ENCODE measurements at regions not wholly inside any gene's neighbourhood (a gene's known extent, or its start where the extent isn't known, plus 50 kb on each side); places are given as distances from the start of the nearest gene placed in this dataset.

DNA sequence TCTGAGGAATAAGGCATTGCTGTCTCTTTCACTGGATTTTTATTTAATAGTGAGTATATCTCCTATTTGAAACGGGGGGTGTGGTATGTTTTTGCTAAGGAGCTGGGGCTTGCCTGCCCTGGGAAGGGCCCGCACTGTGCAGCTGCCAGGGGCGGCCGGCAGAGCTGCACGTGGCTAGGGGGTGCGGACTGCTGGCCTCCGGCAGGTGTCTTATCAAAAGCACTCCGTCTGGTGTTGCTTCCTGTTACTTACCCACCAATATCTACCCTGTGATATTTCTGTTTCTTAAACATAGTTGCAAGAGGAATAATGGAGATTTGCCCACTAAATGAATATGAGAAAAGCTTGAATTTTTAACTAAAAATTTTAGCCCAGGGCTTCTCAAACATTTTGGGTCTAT is 232.0 kb downstream of the IRX1 start:
- TF ChIP-seq BHLHE40 (IDR thresholded peaks at IDR 0.05; ENCODE audit: borderline replicate concordance) (no peak), FOXA1 (IDR thresholded peaks at IDR 0.05) (no peak), SP1 (IDR thresholded peaks at IDR 0.05) (no peak), HDGF (IDR thresholded peaks at IDR 0.05; ENCODE audit: borderline replicate concordance) (no peak), FOXM1 (IDR thresholded peaks at IDR 0.05; ENCODE audit: borderline replicate concordance) (no peak)
- TF ChIP-seq, protein P1, sequence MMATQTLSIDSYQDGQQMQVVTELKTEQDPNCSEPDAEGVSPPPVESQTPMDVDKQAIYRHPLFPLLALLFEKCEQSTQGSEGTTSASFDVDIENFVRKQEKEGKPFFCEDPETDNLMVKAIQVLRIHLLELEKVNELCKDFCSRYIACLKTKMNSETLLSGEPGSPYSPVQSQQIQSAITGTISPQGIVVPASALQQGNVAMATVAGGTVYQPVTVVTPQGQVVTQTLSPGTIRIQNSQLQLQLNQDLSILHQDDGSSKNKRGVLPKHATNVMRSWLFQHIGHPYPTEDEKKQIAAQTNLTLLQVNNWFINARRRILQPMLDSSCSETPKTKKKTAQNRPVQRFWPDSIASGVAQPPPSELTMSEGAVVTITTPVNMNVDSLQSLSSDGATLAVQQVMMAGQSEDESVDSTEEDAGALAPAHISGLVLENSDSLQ (IDR thresholded peaks at IDR 0.05): no peak
- no peak for DNase-seq (ENCODE audit: extremely low spot score)
- ChIA-PET POLR2A (no interaction called here), CTCF (no interaction called here)

DNA sequence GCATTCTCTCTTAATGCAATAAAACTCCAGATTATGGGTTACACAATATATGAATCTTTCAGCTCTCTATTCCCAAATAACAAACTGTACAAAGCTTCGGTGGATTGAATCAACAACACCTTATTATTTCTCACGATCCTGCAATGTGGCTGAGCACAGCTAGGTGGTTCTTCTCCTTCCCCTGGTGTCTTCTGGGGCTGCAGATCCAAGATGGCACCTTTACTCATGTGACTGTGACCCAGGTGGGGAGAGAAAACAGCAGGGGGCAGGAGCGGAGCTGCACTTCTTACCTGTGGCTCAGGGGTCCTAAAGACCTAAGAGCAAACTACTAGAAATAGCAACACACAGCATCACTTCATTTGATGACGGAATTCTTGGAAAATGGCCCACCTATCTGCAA is 233.1 kb downstream of the IRX1 start:
- ChIA-PET POLR2A (no interaction called here), CTCF (no interaction called here)
- TF ChIP-seq FOXM1 (IDR thresholded peaks at IDR 0.05; ENCODE audit: borderline replicate concordance) (no peak), SUZ12 (IDR thresholded peaks at IDR 0.05) (no peak), ZNF384 (IDR thresholded peaks at IDR 0.05) (no peak), LEF1 (IDR thresholded peaks at IDR 0.05; ENCODE audit: borderline replicate concordance) (no peak), BHLHE40 (IDR thresholded peaks at IDR 0.05; ENCODE audit: borderline replicate concordance) (no peak)
- no peak for DNase-seq (ENCODE audit: extremely low spot score)

DNA sequence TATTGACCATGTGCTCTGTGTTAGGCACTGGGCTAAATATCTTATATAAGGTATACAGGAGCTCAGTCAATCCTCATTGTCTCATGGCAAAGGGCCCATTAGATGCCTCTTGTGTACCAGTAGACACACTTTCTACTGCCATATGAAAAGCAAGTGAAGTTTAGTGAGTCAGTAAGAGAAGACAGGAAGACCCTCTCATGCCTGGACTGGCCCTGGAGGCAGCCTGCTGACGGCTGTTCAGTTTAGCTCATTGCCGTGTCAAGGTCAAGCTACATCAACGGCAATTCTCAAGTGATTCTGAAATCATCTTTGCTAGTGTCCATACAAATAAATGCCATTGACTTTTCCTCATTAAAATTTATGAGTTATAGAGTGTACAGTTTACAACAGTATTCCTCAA is 237.9 kb downstream of the IRX1 start:
- CTCF ChIA-PET: no interaction called here
- TF ChIP-seq, protein P1 (IDR thresholded peaks at IDR 0.05): no peak
- TF ChIP-seq FOXA1 (IDR thresholded peaks at IDR 0.05) (no peak), HDGF (IDR thresholded peaks at IDR 0.05; ENCODE audit: borderline replicate concordance) (no peak), FOXM1 (IDR thresholded peaks at IDR 0.05; ENCODE audit: borderline replicate concordance) (no peak)
- DNase-seq (ENCODE audit: extremely low spot score): no peak
- POLR2A ChIA-PET: no interaction called here

DNA sequence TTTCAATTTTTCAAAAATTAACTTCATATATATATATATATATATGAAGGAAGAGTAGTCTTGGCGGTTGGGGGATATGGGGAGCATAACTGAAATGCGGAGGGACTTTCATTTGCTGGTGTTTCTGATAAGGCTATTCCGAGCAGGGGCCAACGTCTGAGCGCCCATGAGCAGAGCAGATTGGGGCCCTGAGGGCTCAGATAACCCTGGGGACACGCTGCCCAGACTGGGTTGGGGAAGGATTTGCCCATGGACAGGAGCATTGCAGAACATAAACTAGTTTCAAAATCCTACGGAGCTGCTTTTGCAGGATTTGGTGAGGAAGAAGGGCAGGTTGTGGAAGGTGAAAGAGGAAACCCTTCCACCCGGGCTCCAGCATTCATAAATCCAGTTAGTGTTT is 240.2 kb downstream of the IRX1 start:
- DNase-seq (ENCODE audit: extremely low spot score): no peak
- ChIA-PET CTCF (no interaction called here), POLR2A (no interaction called here)
- no peak for TF ChIP-seq LEF1 (IDR thresholded peaks at IDR 0.05; ENCODE audit: borderline replicate concordance)
- no peak for TF ChIP-seq SUZ12 (IDR thresholded peaks at IDR 0.05)
- TF ChIP-seq FOXA1 (IDR thresholded peaks at IDR 0.05): no peak
- TF ChIP-seq CTBP1 (IDR thresholded peaks at IDR 0.05; ENCODE audit: borderline replicate concordance): no peak
- no peak for TF ChIP-seq FOXM1 (IDR thresholded peaks at IDR 0.05; ENCODE audit: borderline replicate concordance)

DNA sequence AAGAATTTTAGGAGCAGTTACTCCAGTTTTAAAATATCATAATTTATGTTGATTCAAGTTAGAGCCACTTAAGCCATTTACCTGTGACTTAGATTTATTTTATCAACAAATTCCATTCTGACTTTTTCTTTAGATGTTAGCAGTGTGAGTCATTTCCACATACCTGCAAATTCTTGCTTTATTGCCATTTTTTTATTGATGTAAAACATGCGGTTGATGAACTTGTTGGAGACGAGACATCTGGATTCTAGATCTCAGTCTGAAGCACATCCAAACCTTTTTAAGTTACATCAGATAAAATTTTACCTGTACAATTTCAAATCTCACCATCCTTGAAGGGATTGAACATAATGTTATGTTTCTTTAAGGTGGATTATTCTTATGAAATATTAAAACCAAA is 240.9 kb downstream of the IRX1 start:
- ChIA-PET POLR2A (no interaction called here), CTCF (no interaction called here)
- TF ChIP-seq SP1 (IDR thresholded peaks at IDR 0.05) (no peak), LEF1 (IDR thresholded peaks at IDR 0.05; ENCODE audit: borderline replicate concordance) (no peak), FOXK2 (IDR thresholded peaks at IDR 0.05) (no peak), TARDBP (IDR thresholded peaks at IDR 0.05) (no peak), ARNT (IDR thresholded peaks at IDR 0.05) (no peak), L3MBTL2 (conservative IDR thresholded peaks at IDR 0.05) (no peak), ELF4 (IDR thresholded peaks at IDR 0.05) (no peak), BHLHE40 (IDR thresholded peaks at IDR 0.05; ENCODE audit: borderline replicate concordance) (no peak), ZNF384 (IDR thresholded peaks at IDR 0.05) (no peak), SUZ12 (IDR thresholded peaks at IDR 0.05) (no peak), CTBP1 (IDR thresholded peaks at IDR 0.05; ENCODE audit: borderline replicate concordance) (no peak), HDGF (IDR thresholded peaks at IDR 0.05; ENCODE audit: borderline replicate concordance) (no peak), NFRKB (IDR thresholded peaks at IDR 0.05) (no peak), FOXM1 (IDR thresholded peaks at IDR 0.05; ENCODE audit: borderline replicate concordance) (no peak)
- TF ChIP-seq, protein P1 (IDR thresholded peaks at IDR 0.05): no peak
- no peak for DNase-seq (ENCODE audit: extremely low spot score)

DNA sequence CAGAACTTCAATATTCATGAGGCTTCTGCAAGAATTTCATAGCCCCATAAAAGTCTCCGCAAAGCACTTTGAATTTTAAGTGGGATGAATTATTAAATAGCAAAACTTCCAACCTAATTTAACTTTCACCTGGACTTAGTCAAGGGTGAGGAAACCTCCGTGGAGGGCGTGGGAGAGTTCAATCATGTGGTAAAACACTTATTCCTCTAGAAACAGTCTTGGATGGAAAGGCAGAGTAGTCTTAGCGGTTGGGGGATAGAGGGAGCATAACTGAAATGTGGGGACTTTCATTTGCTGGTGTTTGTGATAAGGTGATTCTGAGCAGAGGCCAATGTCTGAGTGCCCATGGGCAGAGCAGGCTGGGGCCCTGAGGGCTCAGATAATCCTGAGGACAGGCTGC is 241.9 kb downstream of the IRX1 start:
- TF ChIP-seq BHLHE40 (IDR thresholded peaks at IDR 0.05; ENCODE audit: borderline replicate concordance) (no peak), LEF1 (IDR thresholded peaks at IDR 0.05; ENCODE audit: borderline replicate concordance) (no peak), FOXM1 (IDR thresholded peaks at IDR 0.05; ENCODE audit: borderline replicate concordance) (no peak), SUZ12 (IDR thresholded peaks at IDR 0.05) (no peak), HDGF (IDR thresholded peaks at IDR 0.05; ENCODE audit: borderline replicate concordance) (no peak), ARNT (IDR thresholded peaks at IDR 0.05) (no peak), L3MBTL2 (conservative IDR thresholded peaks at IDR 0.05) (no peak)
- TF ChIP-seq, protein P1 (IDR thresholded peaks at IDR 0.05): no peak
- DNase-seq (ENCODE audit: extremely low spot score): no peak
- ChIA-PET POLR2A (no interaction called here), CTCF (no interaction called here)

DNA sequence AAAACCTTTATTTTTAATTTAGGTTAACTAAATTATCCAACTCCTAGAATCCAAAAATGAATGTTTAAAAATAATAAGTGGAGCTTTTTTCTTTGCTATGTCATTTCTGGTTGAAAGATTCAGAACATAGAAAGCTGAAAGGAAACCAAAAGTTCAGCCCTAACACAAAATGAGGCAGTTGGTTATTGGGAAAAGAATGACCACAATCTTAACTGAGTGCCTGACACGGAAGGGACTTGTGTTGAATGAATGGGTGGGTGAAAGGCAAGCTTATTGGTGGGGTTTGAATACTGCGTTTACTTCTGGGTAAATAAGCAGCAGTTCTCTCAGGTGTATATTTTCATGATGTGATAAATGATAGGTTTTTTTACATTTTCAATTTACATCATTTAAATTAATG is 243.5 kb downstream of the IRX1 start:
- CTCF ChIA-PET: no interaction called here
- no peak for DNase-seq (ENCODE audit: extremely low spot score)
- TF ChIP-seq NFRKB (IDR thresholded peaks at IDR 0.05) (no peak), ARNT (IDR thresholded peaks at IDR 0.05) (no peak), TARDBP (IDR thresholded peaks at IDR 0.05) (no peak), LEF1 (IDR thresholded peaks at IDR 0.05; ENCODE audit: borderline replicate concordance) (no peak), CTBP1 (IDR thresholded peaks at IDR 0.05; ENCODE audit: borderline replicate concordance) (no peak), FOXM1 (IDR thresholded peaks at IDR 0.05; ENCODE audit: borderline replicate concordance) (no peak), SUZ12 (IDR thresholded peaks at IDR 0.05) (no peak), L3MBTL2 (conservative IDR thresholded peaks at IDR 0.05) (no peak), BHLHE40 (IDR thresholded peaks at IDR 0.05; ENCODE audit: borderline replicate concordance) (no peak), FOXK2 (IDR thresholded peaks at IDR 0.05) (no peak), HDGF (IDR thresholded peaks at IDR 0.05; ENCODE audit: borderline replicate concordance) (no peak), SP1 (IDR thresholded peaks at IDR 0.05) (no peak), ELF4 (IDR thresholded peaks at IDR 0.05) (no peak), ZNF384 (IDR thresholded peaks at IDR 0.05) (no peak), FOXA1 (IDR thresholded peaks at IDR 0.05) (no peak)
- TF ChIP-seq, protein P1 (IDR thresholded peaks at IDR 0.05): no peak
- POLR2A ChIA-PET: no interaction called here

Measured in HEK293T (cell line).